BJ (cell line): ENCODE measurements at regions not wholly inside any gene's neighbourhood (a gene's known extent, or its start where the extent isn't known, plus 50 kb on each side); places are given as distances from the start of the nearest gene placed in this dataset.
"Not testable (repeated sequence)": the region's sequence is repeated elsewhere in the genome, so short reads cannot be mapped to it uniquely, and the experiment has no call there.

Experiments
- CTCF ChIA-PET: fragments of 350-600 bp; formaldehyde crosslinking; extraction: SDS; loops from one replicate; lab custom pipeline; 2021; ENCODE audit warnings: antibody characterized with exemption, inconsistent platforms; lab: Yijun Ruan, JAX
- POLR2A ChIA-PET: fragments of 300-600 bp; sonication (Branson Sonifier 250); formaldehyde crosslinking; extraction: SDS; loops from one replicate; lab custom pipeline; 2021; ENCODE audit warnings: antibody characterized with exemption; lab: Charles Lee
- DNase-seq: peaks from one replicate; pipeline ENCODE4 v3.0.0-alpha.2; 2011; ENCODE audit warnings: low read depth
- H3K27me3 ChIP-seq: 2 replicates; pipeline ENCODE4 v1.6.0; 2011; ENCODE audit warnings: low read length; ENCODE audit not compliant: control insufficient read depth, insufficient read depth
- H3K36me3 ChIP-seq: 2 replicates; pipeline ENCODE4 v1.5.1; 2011; ENCODE audit warnings: low read length; ENCODE audit not compliant: control insufficient read depth, insufficient read depth
- H3K4me3 ChIP-seq: 2 replicates; pipeline ENCODE4 v1.5.1; 2011; ENCODE audit warnings: low read depth, mild to moderate bottlenecking, control low read depth, low read length
- CTCF ChIP-seq: IDR thresholded peaks from 2 replicates; pipeline ENCODE4 v1.5.1; 2011; ENCODE audit warnings: low read depth, mild to moderate bottlenecking, control low read depth, inconsistent platforms, low read length, moderate library complexity; ENCODE audit not compliant: insufficient read depth

DNA sequence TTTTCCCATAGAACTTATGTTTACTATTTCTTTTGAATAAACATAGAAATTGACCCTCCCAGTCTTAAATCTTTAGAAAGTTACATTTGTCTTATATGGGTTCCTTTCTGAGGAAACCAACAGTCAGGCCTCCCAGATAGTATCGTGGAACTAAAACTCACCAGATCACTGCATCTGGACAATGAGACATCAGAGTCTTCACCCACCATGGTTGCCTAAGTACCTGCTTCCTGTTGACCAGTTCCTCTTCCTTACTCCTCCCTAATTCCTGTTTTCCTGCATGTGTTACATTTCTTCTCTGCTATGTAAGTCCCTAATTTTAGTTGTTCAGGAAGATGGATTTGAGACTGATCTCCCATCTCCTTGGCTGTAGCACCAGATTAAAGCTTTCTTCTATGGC lies 462.2 kb downstream of the DIRAS2 start:
- no peak for DNase-seq
- Histone ChIP-seq H3K4me3 (no peak overlapping the region), H3K27me3 (no peaks in the 10 kb centered on the region), H3K36me3 (no peaks in the 10 kb centered on the region)
- no peak for TF ChIP-seq CTCF
- CTCF ChIA-PET: interaction anchor here (0.6 kb wide), 1 partner anchor 22 kb away, joined by 3 read pairs; no protein-coding TSS in a partner anchor
- POLR2A ChIA-PET: no interaction called here

- Histone ChIP-seq H3K4me3 (no peak overlapping the region), H3K27me3 (no peaks in the 10 kb centered on the region), H3K36me3 (no peaks in the 10 kb centered on the region)
- POLR2A ChIA-PET: no interaction called here
- no peak for DNase-seq
- no peak for TF ChIP-seq CTCF
- CTCF ChIA-PET: no interaction called here
These were observed 454.0 kb downstream of the DIRAS2 start for GRCh38 chr9:90188656-90189055.

- H3K36me3 ChIP-seq: no peaks in the 10 kb centered on the region
- no peaks in the 10 kb centered on the region for H3K27me3 ChIP-seq
- ChIA-PET POLR2A (no interaction called here), CTCF (no interaction called here)
- H3K4me3 ChIP-seq: no peak overlapping the region
- no peak for DNase-seq
- TF ChIP-seq CTCF: no peak
These were observed 453.3 kb downstream of the DIRAS2 start for GRCh38 chr9:90189306-90189705.

DNA sequence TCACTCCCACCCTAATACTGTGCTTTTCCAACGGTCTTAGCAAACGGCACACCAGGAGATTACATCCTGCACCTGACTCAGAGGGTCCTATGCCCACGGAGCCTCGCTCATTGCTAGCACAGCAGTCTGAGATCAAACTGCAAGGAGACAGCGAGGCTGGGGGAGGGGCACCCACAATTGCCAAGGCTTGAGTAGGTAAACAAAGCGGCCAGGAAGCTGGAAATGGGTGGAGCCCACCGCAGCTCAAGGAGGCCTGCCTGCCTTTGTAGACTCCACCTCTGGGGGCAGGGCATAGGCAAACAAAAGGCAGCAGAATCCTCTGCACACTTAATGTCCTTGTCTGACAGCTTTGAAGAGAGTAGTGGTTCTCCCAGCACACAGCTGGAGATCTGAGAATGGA lies 450.2 kb downstream of the DIRAS2 start:
- DNase-seq, H3K27me3 ChIP-seq, H3K4me3 ChIP-seq, H3K36me3 ChIP-seq, POLR2A ChIA-PET, CTCF ChIA-PET: not testable (repeated sequence)

- no peak for DNase-seq
- ChIA-PET CTCF (no interaction called here), POLR2A (no interaction called here)
- no peak overlapping the region for H3K4me3 ChIP-seq
- TF ChIP-seq CTCF: no peak
- H3K27me3 ChIP-seq: no peaks in the 10 kb centered on the region
- no peaks in the 10 kb centered on the region for H3K36me3 ChIP-seq
These were observed 443.7 kb downstream of the DIRAS2 start for GRCh38 chr9:90198956-90199355.

GRCh38 chr9:90201766-90202165 lies 440.9 kb downstream of the DIRAS2 start:
- CTCF ChIA-PET: interaction anchor here (0.6 kb wide), 1 partner anchor 21 kb away, joined by 3 read pairs; no protein-coding TSS in a partner anchor

More at GRCh38 chr9:90201766-90202165, 440.9 kb downstream of the DIRAS2 start:
- POLR2A ChIA-PET: no interaction called here
- Histone ChIP-seq H3K4me3 (no peak overlapping the region), H3K36me3 (no peaks in the 10 kb centered on the region), H3K27me3 (no peaks in the 10 kb centered on the region)
- DNase-seq: no peak
- TF ChIP-seq CTCF: no peak
